ENCODE measurements at regions not wholly inside any gene's neighbourhood (a gene's known extent, or its start where the extent isn't known, plus 50 kb on each side); places are given as distances from the start of the nearest gene placed in this dataset.
A peak's percentile ranks its signal among the peaks of the same experiment; 100 is the strongest.

GRCh38 chr2:100664756-100665101 is 101.9 kb downstream of the PDCL3 start (continued):
- TF ChIP-seq ZBTB33 (IDR thresholded peaks at IDR 0.05) (no peak), JUND (IDR thresholded peaks at IDR 0.05) (no peak), FOXA1 (IDR thresholded peaks at IDR 0.05) (no peak), SP1 (IDR thresholded peaks at IDR 0.05) (no peak), HNF4A (conservative IDR thresholded peaks at IDR 0.05) (no peak)

DNA sequence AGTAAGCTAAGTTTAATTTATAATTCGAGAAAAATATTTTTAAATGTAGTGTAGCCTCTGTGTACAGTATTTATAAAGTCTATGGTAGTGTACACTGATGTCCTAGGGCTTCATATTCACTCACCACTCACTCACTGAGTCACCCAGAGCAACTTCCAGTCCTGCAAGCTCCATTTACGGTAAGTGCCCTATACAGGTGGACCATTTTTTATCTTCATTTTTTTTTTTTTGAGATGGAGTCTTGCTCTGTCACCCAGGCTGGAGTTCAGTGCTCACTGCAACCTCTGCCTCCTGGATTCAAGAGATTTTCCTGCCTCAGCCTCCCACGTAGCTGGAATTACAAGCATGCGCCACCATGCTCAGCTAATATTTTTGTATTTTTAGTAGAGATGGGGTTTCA is 104.2 kb downstream of the PDCL3 start:
- H3K27ac ChIP-seq (ENCODE audit: low read depth in 1 of 2, low read length in 2 of 2) = no peak overlapping the region
- no peaks in the 10 kb centered on the region for H3K36me3 ChIP-seq (ENCODE audit: control insufficient read depth in 4 of 4, insufficient read depth in 3 of 4, low read depth in 1 of 4, low read length in 3 of 4)
- DNase-seq (ENCODE audit: low spot score) = no peak
- H3K4me1 ChIP-seq (ENCODE audit: control insufficient read depth in 4 of 4, insufficient read depth in 4 of 4, low read length in 3 of 4) = no peaks in the 10 kb centered on the region
- H3K9ac ChIP-seq (ENCODE audit: low read depth in 1 of 2, low read length in 2 of 2) = no peak overlapping the region
- TF ChIP-seq EGR1 (IDR thresholded peaks at IDR 0.05; ENCODE audit: low read depth in 2 of 2) (no peak), RAD21 (IDR thresholded peaks at IDR 0.05) (no peak), FOXA1 (IDR thresholded peaks at IDR 0.05) (no peak), ZBTB33 (IDR thresholded peaks at IDR 0.05) (no peak), YY1 (IDR thresholded peaks at IDR 0.05) (no peak), HNF4G (IDR thresholded peaks at IDR 0.05) (no peak), TAF1 (conservative IDR thresholded peaks at IDR 0.05) (no peak), FOXA2 (IDR thresholded peaks at IDR 0.05) (no peak)
- TF ChIP-seq, protein P1, sequence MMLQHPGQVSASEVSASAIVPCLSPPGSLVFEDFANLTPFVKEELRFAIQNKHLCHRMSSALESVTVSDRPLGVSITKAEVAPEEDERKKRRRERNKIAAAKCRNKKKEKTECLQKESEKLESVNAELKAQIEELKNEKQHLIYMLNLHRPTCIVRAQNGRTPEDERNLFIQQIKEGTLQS (IDR thresholded peaks at IDR 0.05) = no peak
- TF ChIP-seq, protein P2, sequence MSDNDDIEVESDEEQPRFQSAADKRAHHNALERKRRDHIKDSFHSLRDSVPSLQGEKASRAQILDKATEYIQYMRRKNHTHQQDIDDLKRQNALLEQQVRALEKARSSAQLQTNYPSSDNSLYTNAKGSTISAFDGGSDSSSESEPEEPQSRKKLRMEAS (IDR thresholded peaks at IDR 0.05) = no peak
- H3K9me3 ChIP-seq (ENCODE audit: control insufficient read depth in 4 of 4, low read length in 3 of 4) = no peaks in the 10 kb centered on the region
- WGBS = 75% methylated on average over 4 of the region's 4 CpGs
- H3K4me3 ChIP-seq (ENCODE audit: low read depth in 1 of 3, low read length in 3 of 3) = no peak overlapping the region
- H3K27me3 ChIP-seq (ENCODE audit: control insufficient read depth in 4 of 4, insufficient read depth in 4 of 4, low read length in 3 of 4) = peaks cover 0 to 2% (median 0%) of the 10 kb centered on the region in 4 donors

DNA sequence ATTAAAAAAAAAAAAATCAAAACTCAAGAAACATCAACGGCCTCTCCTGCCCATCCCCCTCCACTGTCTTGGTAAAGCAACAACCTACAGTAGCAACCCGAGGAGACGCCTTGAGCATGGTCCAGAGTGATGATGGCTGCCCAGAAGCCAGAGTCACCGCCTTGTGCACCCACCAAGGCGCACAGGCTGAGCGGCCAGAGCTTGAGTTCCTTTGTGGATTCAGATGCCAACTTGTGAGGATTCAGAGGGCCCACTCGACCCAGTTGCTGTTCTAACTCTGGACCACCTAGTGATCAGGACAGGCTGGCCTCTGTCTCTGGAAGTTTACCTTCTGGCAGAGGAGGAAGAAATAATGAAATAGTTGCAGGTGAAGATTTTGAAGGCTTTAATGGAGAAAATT is 105.0 kb downstream of the PDCL3 start:
- Histone ChIP-seq H3K9ac (ENCODE audit: low read depth in 1 of 2, low read length in 2 of 2) (no peak overlapping the region), H3K4me1 (ENCODE audit: control insufficient read depth in 4 of 4, insufficient read depth in 4 of 4, low read length in 3 of 4) (no peaks in the 10 kb centered on the region), H3K27ac (ENCODE audit: low read depth in 1 of 2, low read length in 2 of 2) (no peak overlapping the region), H3K9me3 (ENCODE audit: control insufficient read depth in 4 of 4, low read length in 3 of 4) (no peaks in the 10 kb centered on the region), H3K4me3 (ENCODE audit: low read depth in 1 of 3, low read length in 3 of 3) (no peak overlapping the region), H3K27me3 (ENCODE audit: control insufficient read depth in 4 of 4, insufficient read depth in 4 of 4, low read length in 3 of 4) (no peaks in the 10 kb centered on the region), H3K36me3 (ENCODE audit: control insufficient read depth in 4 of 4, insufficient read depth in 3 of 4, low read depth in 1 of 4, low read length in 3 of 4) (no peaks in the 10 kb centered on the region)
- 84% methylated on average over 7 of the region's 7 CpGs for WGBS
- TF ChIP-seq, protein P2 (IDR thresholded peaks at IDR 0.05) = no peak
- no peak for DNase-seq (ENCODE audit: low spot score)

DNA sequence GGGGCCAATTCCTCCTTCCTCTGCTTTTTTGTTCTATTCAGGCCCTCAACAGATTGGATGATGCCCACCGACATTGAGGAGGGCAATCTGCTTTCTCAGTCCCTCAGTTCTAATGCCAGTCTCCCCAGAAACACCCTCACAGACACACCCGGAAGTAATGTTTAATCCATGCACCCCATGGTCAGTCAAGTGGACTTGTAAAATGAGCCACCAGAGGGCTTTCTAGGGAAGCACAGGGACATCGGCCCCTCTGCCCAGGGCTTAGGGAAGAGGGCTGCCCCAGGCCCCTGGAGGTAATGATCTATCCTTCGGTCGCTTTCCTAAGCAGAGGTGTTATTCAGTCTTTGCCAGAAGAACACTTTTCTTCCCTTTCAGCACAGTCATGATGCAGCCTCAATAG is 107.4 kb downstream of the PDCL3 start:
- TF ChIP-seq RXRA (IDR thresholded peaks at IDR 0.05) (no peak), NR2F2 (IDR thresholded peaks at IDR 0.05) (no peak), RAD21 (IDR thresholded peaks at IDR 0.05) (peak in 1 of 2 donors; percentile 48)
- Histone ChIP-seq H3K4me3 (ENCODE audit: low read depth in 1 of 3, low read length in 3 of 3) (no peak overlapping the region), H3K27ac (ENCODE audit: low read depth in 1 of 2, low read length in 2 of 2) (no peak overlapping the region), H3K9ac (ENCODE audit: low read depth in 1 of 2, low read length in 2 of 2) (no peak overlapping the region), H3K27me3 (ENCODE audit: control insufficient read depth in 4 of 4, insufficient read depth in 4 of 4, low read length in 3 of 4) (no peaks in the 10 kb centered on the region), H3K9me3 (ENCODE audit: control insufficient read depth in 4 of 4, low read length in 3 of 4) (no peaks in the 10 kb centered on the region), H3K36me3 (ENCODE audit: control insufficient read depth in 4 of 4, insufficient read depth in 3 of 4, low read depth in 1 of 4, low read length in 3 of 4) (no peaks in the 10 kb centered on the region), H3K4me1 (ENCODE audit: control insufficient read depth in 4 of 4, insufficient read depth in 4 of 4, low read length in 3 of 4) (no peaks in the 10 kb centered on the region)
- 81% methylated on average over 5 of the region's 5 CpGs for WGBS
- DNase-seq (ENCODE audit: low spot score) = no peak
